Testis (tissue), 2 donors: ENCODE measurements at regions not wholly inside any gene's neighbourhood (a gene's known extent, or its start where the extent isn't known, plus 50 kb on each side); places are given as distances from the start of the nearest gene placed in this dataset.
"Not testable (repeated sequence)": the region's sequence is repeated elsewhere in the genome, so short reads cannot be mapped to it uniquely, and the experiment has no call there.

Experiments
- DNase-seq: peaks from one replicate; pipeline ENCODE4 v3.0.0-alpha.2; 2019
- H3K27ac ChIP-seq, 2 donors: fragments of 200-600 bp; sonication (generic); one replicate each; pipeline ENCODE4 v1.5.1; 2019
- H3K27me3 ChIP-seq: fragments of 200-600 bp; sonication (generic); one replicate; pipeline ENCODE4 v1.5.1; 2019
- H3K36me3 ChIP-seq: fragments of 200-600 bp; sonication (generic); one replicate; pipeline ENCODE4 v1.5.1; 2017; ENCODE audit warnings: low read depth; ENCODE audit errors: missing control alignments
- H3K4me1 ChIP-seq: fragments of 200-600 bp; sonication (generic); one replicate; pipeline ENCODE4 v1.5.1; 2019
- H3K4me3 ChIP-seq, 2 donors: fragments of 200-600 bp; sonication (generic); one replicate each; pipeline ENCODE4 v1.5.1; 2017 to 2019
- H3K9me3 ChIP-seq: fragments of 200-600 bp; sonication (generic); one replicate; pipeline ENCODE4 v1.5.1; 2017
- CTCF ChIP-seq, 3 experiments: fragments of 450-650 bp in 2 of 3; fragments of 200-600 bp in 1 of 3; sonication (generic) in 1 of 3; IDR thresholded peaks; one replicate each; pipeline ENCODE4 v1.5.1; 2016 to 2019; ENCODE audit warnings: antibody characterized with exemption in 3 of 3, mild to moderate bottlenecking in 2 of 3, moderate library complexity in 1 of 3
- POLR2A ChIP-seq: fragments of 450-650 bp; IDR thresholded peaks from one replicate; pipeline ENCODE4 v1.6.1; 2017; ENCODE audit warnings: antibody characterized with exemption, mild to moderate bottlenecking, moderate library complexity
- WGBS, 2 donors: methylation state at CpG; one replicate each; pipeline ENCODE4 v1.1.5; 2018; 5-methylcytosine and 5-hydroxymethylcytosine counted together
- intact Hi-C: fragments of 100-400 bp; cut with DNase I; formaldehyde crosslinking; loops from one replicate; pipeline ENCODE4 v1.15.1; 2023; ENCODE audit warnings: low total_unique reads

GRCh38 chr4:73341454-73341853 is 62.6 kb upstream of the ALB start:
- Histone ChIP-seq H3K9me3 (no peaks in the 10 kb centered on the region), H3K36me3 (no peaks in the 10 kb centered on the region), H3K4me1 (no peaks in the 10 kb centered on the region), H3K27ac (no peak overlapping the region), H3K27me3 (no peaks in the 10 kb centered on the region), H3K4me3 (no peak overlapping the region)
- TF ChIP-seq POLR2A: no peak
- TF ChIP-seq CTCF (IDR thresholded peaks at IDR 0.05): peak; percentile 23 to 45 (median 35)
- peak; percentile 68 for DNase-seq
- 37 to 59% methylated on average over 4 of the region's 4 CpGs for WGBS, 2 donors
- intact Hi-C loops: no loop called here

- H3K4me3 ChIP-seq: no peak overlapping the region
- H3K9me3 ChIP-seq: no peaks in the 10 kb centered on the region
- H3K36me3 ChIP-seq: no peaks in the 10 kb centered on the region
- H3K27ac ChIP-seq: no peak overlapping the region
- no peaks in the 10 kb centered on the region for H3K27me3 ChIP-seq
- DNase-seq: no peak
- intact Hi-C loops: no loop called here
- TF ChIP-seq POLR2A: no peak
- TF ChIP-seq CTCF (IDR thresholded peaks at IDR 0.05): no peak
- no peaks in the 10 kb centered on the region for H3K4me1 ChIP-seq
Observed at GRCh38 chr4:73340917-73341316, 63.2 kb upstream of the ALB start.

- H3K36me3 ChIP-seq: no peaks in the 10 kb centered on the region
- no peak for TF ChIP-seq CTCF (IDR thresholded peaks at IDR 0.05)
- TF ChIP-seq POLR2A: no peak
- intact Hi-C loops: no loop called here
- no peaks in the 10 kb centered on the region for H3K9me3 ChIP-seq
- H3K4me3 ChIP-seq: no peak overlapping the region
- 87 to 93% methylated on average over 3 of the region's 3 CpGs for WGBS, 2 donors
- H3K4me1 ChIP-seq: no peaks in the 10 kb centered on the region
- H3K27ac ChIP-seq: no peak overlapping the region
- H3K27me3 ChIP-seq: no peaks in the 10 kb centered on the region
- DNase-seq: no peak
Observed at GRCh38 chr4:73335679-73336078, 68.4 kb upstream of the ALB start.

- DNase-seq, H3K4me1 ChIP-seq, H3K27me3 ChIP-seq, intact Hi-C loops, H3K4me3 ChIP-seq, H3K36me3 ChIP-seq, H3K9me3 ChIP-seq, H3K27ac ChIP-seq: not testable (repeated sequence)
- WGBS, 2 donors: 91 to 92% methylated on average over 2 of the region's 2 CpGs
Observed at GRCh38 chr4:73332012-73332411, 72.1 kb upstream of the ALB start.

- no peaks in the 10 kb centered on the region for H3K9me3 ChIP-seq
- no peaks in the 10 kb centered on the region for H3K4me1 ChIP-seq
- intact Hi-C loops: no loop called here
- no peaks in the 10 kb centered on the region for H3K27me3 ChIP-seq
- TF ChIP-seq CTCF (IDR thresholded peaks at IDR 0.05) (no peak), POLR2A (no peak)
- WGBS, 2 donors: 87 to 97% methylated on average over 4 of the region's 4 CpGs
- DNase-seq: no peak
- H3K4me3 ChIP-seq: no peak overlapping the region
- no peaks in the 10 kb centered on the region for H3K36me3 ChIP-seq
- H3K27ac ChIP-seq: no peak overlapping the region
Observed at GRCh38 chr4:73329300-73329699, 70.7 kb upstream of the ANKRD17 start.

- H3K27me3 ChIP-seq, intact Hi-C loops, H3K36me3 ChIP-seq, H3K9me3 ChIP-seq, H3K27ac ChIP-seq, H3K4me1 ChIP-seq: not testable (repeated sequence)
- DNase-seq: peak; percentile 38
- 52 to 75% methylated on average over 5 of the region's 5 CpGs for WGBS, 2 donors
- peak overlapping the region in 1 of 2 donors; percentile 23 for H3K4me3 ChIP-seq
Observed at GRCh38 chr4:73325776-73326175, 67.2 kb upstream of the ANKRD17 start.
